HG02763 (cell line): ENCODE measurements at regions not wholly inside any gene's neighbourhood (a gene's known extent, or its start where the extent isn't known, plus 50 kb on each side); places are given as distances from the start of the nearest gene placed in this dataset.
"Not testable (repeated sequence)": the region's sequence is repeated elsewhere in the genome, so short reads cannot be mapped to it uniquely, and the experiment has no call there.

Experiments used
- ATAC-seq: cut with Tn5 transposase; IDR thresholded peaks from one replicate; pipeline ENCODE4 v1.9.1; 2021; ENCODE audit warnings: mild to moderate bottlenecking, moderate library complexity; ENCODE audit not compliant: unreplicated experiment

GRCh38 chr13:76319921-76320320, 566.3 kb downstream of the KCTD12 start:
- no peak for ATAC-seq

GRCh38 chr13:76316998-76317527, 569.1 kb downstream of the KCTD12 start:
- no peak for ATAC-seq

GRCh38 chr13:76314495-76314894, 571.7 kb downstream of the KCTD12 start:
- no peak for ATAC-seq

- ATAC-seq = no peak
Observed at GRCh38 chr13:76307142-76307541, 579.1 kb downstream of the KCTD12 start.

- ATAC-seq = no peak
Observed at GRCh38 chr13:76300688-76301087, 585.5 kb downstream of the KCTD12 start.

GRCh38 chr13:76297331-76297730, 588.9 kb downstream of the KCTD12 start:
- no peak for ATAC-seq

GRCh38 chr13:76296751-76297150, 589.5 kb downstream of the KCTD12 start:
- no peak for ATAC-seq

GRCh38 chr13:76295020-76295419, 591.2 kb downstream of the KCTD12 start:
- not testable (repeated sequence) for ATAC-seq

GRCh38 chr13:76293751-76294150, 592.5 kb downstream of the KCTD12 start:
- no peak for ATAC-seq

GRCh38 chr13:76293346-76293745, 592.9 kb downstream of the KCTD12 start:
- no peak for ATAC-seq

- ATAC-seq = no peak
Observed at GRCh38 chr13:76292726-76293125, 593.5 kb downstream of the KCTD12 start.

GRCh38 chr13:76292031-76292430, 594.2 kb downstream of the KCTD12 start:
- no peak for ATAC-seq

- ATAC-seq = no peak
Observed at GRCh38 chr13:76289558-76289957, 596.6 kb downstream of the KCTD12 start.

GRCh38 chr13:76286178-76286577, 600.0 kb downstream of the KCTD12 start:
- ATAC-seq = no peak

GRCh38 chr13:76285463-76285862, 600.7 kb downstream of the KCTD12 start:
- no peak for ATAC-seq

- ATAC-seq = not testable (repeated sequence)
Observed at GRCh38 chr13:76279766-76280165, 606.4 kb downstream of the KCTD12 start.

- ATAC-seq = no peak
Observed at GRCh38 chr13:76271728-76272232, 614.4 kb downstream of the KCTD12 start.

- not testable (repeated sequence) for ATAC-seq
Observed at GRCh38 chr13:76268307-76268706, 617.9 kb downstream of the KCTD12 start.

- ATAC-seq = no peak
Observed at GRCh38 chr13:76267216-76267615, 619.0 kb downstream of the KCTD12 start.

GRCh38 chr13:76266561-76266960, 619.6 kb downstream of the KCTD12 start:
- no peak for ATAC-seq

GRCh38 chr13:76250211-76250610, 614.1 kb downstream of the LMO7 start:
- ATAC-seq = no peak

- ATAC-seq = no peak
Observed at GRCh38 chr13:76245920-76246319, 609.8 kb downstream of the LMO7 start.

GRCh38 chr13:76245211-76245610, 609.1 kb downstream of the LMO7 start:
- ATAC-seq = no peak
